HAP-1 (cell line): ENCODE measurements at regions not wholly inside any gene's neighbourhood (a gene's known extent, or its start where the extent isn't known, plus 50 kb on each side); places are given as distances from the start of the nearest gene placed in this dataset.
"Not testable (repeated sequence)": the region's sequence is repeated elsewhere in the genome, so short reads cannot be mapped to it uniquely, and the experiment has no call there.

Experiments used
- DNase-seq, 2 experiments: peaks; one replicate each; pipeline ENCODE4 v3.0.0-alpha.2; 2016 to 2020; ENCODE audit warnings: low spot score in 2 of 2
- H3K27me3 ChIP-seq: fragments of 250-450 bp; sonication (Bioruptor Pico); 2 replicates; pipeline ENCODE4 v1.5.1; 2020; ENCODE audit warnings: low read depth, mild to moderate bottlenecking, moderate library complexity
- H3K36me3 ChIP-seq: fragments of 250-450 bp; sonication (Bioruptor Pico); replicated peaks from 2 replicates; pipeline ENCODE4 v1.5.1; 2020; ENCODE audit warnings: mild to moderate bottlenecking
- H3K4me1 ChIP-seq: fragments of 250-450 bp; sonication (Bioruptor Pico); 2 replicates; pipeline ENCODE4 v1.5.1; 2020; ENCODE audit warnings: mild to moderate bottlenecking
- H3K4me3 ChIP-seq: fragments of 250-450 bp; sonication (Bioruptor Pico); 2 replicates; pipeline ENCODE4 v1.5.1; 2020; ENCODE audit warnings: mild to moderate bottlenecking, moderate library complexity
- H3K9me3 ChIP-seq: fragments of 250-450 bp; sonication (Bioruptor Pico); 2 replicates; pipeline ENCODE4 v1.5.1; 2020; ENCODE audit warnings: mild to moderate bottlenecking, moderate library complexity
- in situ Hi-C: fragments of 300-500 bp; cut with MboI; formaldehyde crosslinking; loops from 3 replicates; pipeline ENCODE4 v1.14.3; 2020; ENCODE audit warnings: low sequenced_read_pairs, inconsistent platforms, mixed read lengths

GRCh38 chr5:102554082-102554481, 55.3 kb upstream of the SLCO6A1 start:
- Histone ChIP-seq H3K36me3 (no peaks in the 10 kb centered on the region), H3K4me3 (no peak overlapping the region), H3K9me3 (no peaks in the 10 kb centered on the region), H3K27me3 (no peaks in the 10 kb centered on the region), H3K4me1 (no peaks in the 10 kb centered on the region)
- in situ Hi-C loops = no loop called here
- DNase-seq = no peak

GRCh38 chr5:102554728-102555127, 55.9 kb upstream of the SLCO6A1 start:
- H3K9me3 ChIP-seq = no peaks in the 10 kb centered on the region
- H3K4me3 ChIP-seq = no peak overlapping the region
- H3K27me3 ChIP-seq = no peaks in the 10 kb centered on the region
- no peaks in the 10 kb centered on the region for H3K36me3 ChIP-seq
- no peak for DNase-seq
- H3K4me1 ChIP-seq = no peaks in the 10 kb centered on the region
- in situ Hi-C loops = no loop called here

DNA sequence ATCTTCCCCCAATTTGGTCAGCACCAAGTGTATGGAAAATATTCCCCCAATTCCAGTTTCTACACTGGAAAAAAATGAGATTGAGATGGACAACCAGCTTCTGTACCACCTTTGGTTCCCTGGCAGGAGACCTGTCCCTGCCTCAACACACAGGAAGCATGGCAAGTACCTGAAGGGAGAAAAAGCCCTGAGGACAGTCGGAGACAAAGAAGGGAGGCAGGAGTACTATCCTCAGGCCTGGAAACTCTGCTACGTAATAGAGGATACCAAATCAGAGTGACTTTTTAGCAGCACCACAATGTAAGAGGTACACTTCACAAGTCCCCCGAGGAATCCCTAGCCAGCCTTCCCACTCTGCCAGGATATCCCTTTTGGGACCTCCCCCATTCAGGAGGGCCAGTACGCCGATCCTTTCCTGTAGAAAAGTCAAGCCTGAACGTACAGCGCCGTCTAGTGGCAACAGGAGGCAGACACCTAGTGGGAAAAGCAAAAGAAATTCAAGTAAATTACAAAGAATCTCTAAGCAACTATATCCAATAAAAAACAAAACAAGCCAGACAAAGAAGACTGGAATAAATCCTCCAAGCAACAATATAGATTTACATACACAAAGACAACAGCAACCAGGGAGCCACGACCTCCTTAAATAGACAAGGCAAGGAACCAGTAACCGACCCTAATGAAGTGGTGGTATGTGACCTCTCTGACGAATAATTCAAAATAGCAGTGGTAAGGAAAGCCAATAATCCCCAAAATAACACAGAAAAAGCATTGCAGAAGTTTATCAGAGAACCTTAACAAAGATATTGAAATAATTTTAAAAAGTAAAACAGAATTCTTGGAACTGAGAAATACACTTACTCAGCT, 63.3 kb upstream of the SLCO6A1 start:
- in situ Hi-C loops = no loop called here
- H3K4me3 ChIP-seq = no peak overlapping the region
- no peaks in the 10 kb centered on the region for H3K36me3 ChIP-seq
- H3K9me3 ChIP-seq = no peaks in the 10 kb centered on the region
- peak; percentile 14 to 80 for DNase-seq
- no peaks in the 10 kb centered on the region for H3K4me1 ChIP-seq
- no peaks in the 10 kb centered on the region for H3K27me3 ChIP-seq

DNA sequence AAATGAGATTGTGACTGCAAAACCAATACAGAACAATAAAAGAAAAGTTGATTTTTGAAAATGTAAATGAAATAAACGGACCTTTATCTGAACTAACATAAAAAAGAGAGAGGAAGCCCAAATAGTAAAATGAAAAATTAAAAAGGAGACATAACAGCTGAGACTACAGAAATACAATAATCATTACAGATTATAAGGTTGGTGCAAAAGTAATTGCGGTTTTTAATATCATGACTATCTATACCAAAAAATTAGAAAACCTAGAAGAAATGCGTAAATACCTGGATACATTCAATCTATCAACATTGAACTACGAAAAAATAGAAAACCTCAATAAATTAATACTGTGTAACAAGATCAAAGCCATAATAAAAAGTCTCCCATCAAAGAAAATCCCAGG, 71.9 kb upstream of the SLCO6A1 start:
- Histone ChIP-seq H3K4me1 (no peaks in the 10 kb centered on the region), H3K27me3 (peaks cover 3% of the 10 kb centered on the region; the same call in 1 of the 2 replicates), H3K9me3 (no peaks in the 10 kb centered on the region), H3K4me3 (no peak overlapping the region), H3K36me3 (no peaks in the 10 kb centered on the region)
- no peak for DNase-seq
- in situ Hi-C loops = no loop called here

GRCh38 chr5:102578362-102578761, 79.6 kb upstream of the SLCO6A1 start:
- Histone ChIP-seq H3K9me3 (no peaks in the 10 kb centered on the region), H3K27me3 (0 out of 2 replicates have a peak, but pooled peaks cover 6% of the 10 kb centered on the region), H3K4me3 (no peak overlapping the region), H3K4me1 (no peaks in the 10 kb centered on the region), H3K36me3 (no peaks in the 10 kb centered on the region)
- DNase-seq = no peak
- in situ Hi-C loops = no loop called here

GRCh38 chr5:102579379-102579778, 80.6 kb upstream of the SLCO6A1 start:
- no peaks in the 10 kb centered on the region for H3K9me3 ChIP-seq
- in situ Hi-C loops = no loop called here
- H3K4me1 ChIP-seq = no peaks in the 10 kb centered on the region
- H3K4me3 ChIP-seq = no peak overlapping the region
- DNase-seq = no peak
- 0 out of 2 replicates have a peak, but pooled peaks cover 4% of the 10 kb centered on the region for H3K27me3 ChIP-seq
- no peaks in the 10 kb centered on the region for H3K36me3 ChIP-seq

DNA sequence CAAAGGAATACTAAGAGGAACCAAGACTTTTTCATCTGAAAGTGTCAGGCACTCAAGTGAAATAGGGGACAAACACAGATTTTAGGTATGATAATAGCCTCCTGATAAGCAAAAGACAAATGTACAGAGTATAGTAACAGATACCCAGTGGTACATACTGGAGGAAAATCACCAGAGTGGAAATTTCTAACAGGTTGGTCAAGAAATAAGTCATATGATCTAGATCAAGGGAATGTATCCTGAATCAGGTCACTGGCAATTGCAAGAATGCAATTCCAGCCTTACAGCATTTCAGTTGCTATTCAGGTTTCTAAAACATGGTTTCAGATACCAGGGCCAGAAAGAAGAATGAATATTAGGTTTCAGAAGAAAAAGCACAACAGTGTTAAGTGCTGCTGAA, 82.2 kb upstream of the SLCO6A1 start:
- Histone ChIP-seq H3K27me3 (0 out of 2 replicates have a peak, but pooled peaks cover 4% of the 10 kb centered on the region), H3K4me3 (no peak overlapping the region), H3K4me1 (no peaks in the 10 kb centered on the region), H3K9me3 (no peaks in the 10 kb centered on the region), H3K36me3 (no peaks in the 10 kb centered on the region)
- no peak for DNase-seq
- in situ Hi-C loops = no loop called here

- H3K36me3 ChIP-seq = no peaks in the 10 kb centered on the region
- in situ Hi-C loops = no loop called here
These were observed 83.9 kb upstream of the SLCO6A1 start for GRCh38 chr5:102582696-102583095.

DNA sequence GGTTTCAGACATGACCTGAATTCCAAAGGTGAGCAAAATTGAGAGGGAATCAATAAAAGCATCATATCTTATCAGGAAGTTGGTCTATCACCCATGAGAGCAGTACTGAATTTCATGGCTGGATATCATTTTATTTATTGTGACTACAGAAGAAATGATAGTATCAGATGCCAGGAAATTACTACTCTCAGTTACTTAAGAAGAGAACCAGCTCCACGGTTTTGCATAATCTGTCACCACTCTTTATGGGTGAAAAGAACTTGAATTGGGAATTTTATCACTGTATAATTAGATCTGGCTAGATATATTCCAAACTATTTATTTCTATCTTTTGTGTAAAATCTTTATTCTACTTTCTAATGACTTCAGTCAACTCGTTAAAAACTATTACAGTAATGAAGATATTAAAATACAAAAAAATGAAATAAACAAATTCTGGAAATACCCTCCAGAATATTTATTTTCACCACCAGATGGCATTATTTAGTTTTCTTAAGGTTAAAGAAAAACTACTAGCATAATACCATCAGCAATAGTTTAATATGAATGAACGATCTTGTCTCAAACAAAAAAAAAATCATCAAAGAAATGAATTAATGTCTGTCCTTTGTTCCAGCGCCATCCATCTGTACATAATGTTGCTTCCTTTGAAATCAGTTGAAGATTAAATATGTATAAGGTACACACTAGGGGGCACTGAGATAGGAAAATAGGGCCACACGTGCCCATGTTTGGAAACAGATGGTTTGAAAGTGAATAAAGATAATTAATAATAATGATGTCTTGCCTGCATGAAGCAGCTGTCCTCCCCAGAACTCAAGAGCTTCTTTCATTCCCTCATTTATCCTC, 84.7 kb upstream of the SLCO6A1 start:
- 0 out of 2 replicates have a peak, but pooled peaks cover 4% of the 10 kb centered on the region for H3K27me3 ChIP-seq
- H3K36me3 ChIP-seq = no peaks in the 10 kb centered on the region
- no peak overlapping the region for H3K4me3 ChIP-seq
- in situ Hi-C loops = no loop called here
- H3K4me1 ChIP-seq = no peaks in the 10 kb centered on the region
- peak in 1 of 2 experiments; percentile 17 for DNase-seq
- H3K9me3 ChIP-seq = no peaks in the 10 kb centered on the region

More at GRCh38 chr5:102582696-102583095, 83.9 kb upstream of the SLCO6A1 start:
- no peaks in the 10 kb centered on the region for H3K4me1 ChIP-seq
- H3K9me3 ChIP-seq = no peaks in the 10 kb centered on the region
- H3K27me3 ChIP-seq = 0 out of 2 replicates have a peak, but pooled peaks cover 4% of the 10 kb centered on the region
- no peak for DNase-seq
- H3K4me3 ChIP-seq = no peak overlapping the region

DNA sequence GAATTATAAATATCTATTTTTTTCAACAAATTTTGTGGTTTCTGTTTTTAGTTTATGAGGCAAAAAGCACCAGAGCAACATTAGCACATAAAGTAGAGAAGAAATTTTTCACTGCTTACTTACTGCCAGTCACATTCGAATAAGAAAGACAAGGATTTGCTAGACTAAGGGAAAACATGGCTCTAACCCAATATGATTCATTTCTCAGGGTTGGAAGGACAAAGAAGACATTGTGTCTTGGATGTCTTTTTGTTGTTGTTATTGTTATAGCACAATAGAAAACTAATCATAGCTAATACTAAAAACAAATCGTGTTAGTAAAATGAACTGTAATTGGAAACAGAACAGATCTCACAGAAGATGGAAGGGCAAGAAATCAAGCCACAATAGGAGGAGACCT, 90.9 kb upstream of the SLCO6A1 start:
- DNase-seq = peak in 1 of 2 experiments; percentile 92
- H3K4me3 ChIP-seq = no peak overlapping the region
- H3K4me1 ChIP-seq = peaks cover 12% of the 10 kb centered on the region
- no peaks in the 10 kb centered on the region for H3K27me3 ChIP-seq
- no peaks in the 10 kb centered on the region for H3K9me3 ChIP-seq
- no peaks in the 10 kb centered on the region for H3K36me3 ChIP-seq
- in situ Hi-C loops = no loop called here

- in situ Hi-C loops = no loop called here
- no peak overlapping the region for H3K4me3 ChIP-seq
These were observed 91.7 kb upstream of the SLCO6A1 start for GRCh38 chr5:102590467-102590866.

GRCh38 chr5:102591650-102592049, 92.8 kb upstream of the SLCO6A1 start:
- in situ Hi-C loops = no loop called here
- Histone ChIP-seq H3K4me1 (peaks cover 12% of the 10 kb centered on the region), H3K9me3 (no peaks in the 10 kb centered on the region), H3K36me3 (no peaks in the 10 kb centered on the region), H3K4me3 (no peak overlapping the region), H3K27me3 (no peaks in the 10 kb centered on the region)
- no peak for DNase-seq

More at GRCh38 chr5:102590467-102590866, 91.7 kb upstream of the SLCO6A1 start:
- DNase-seq = no peak
- H3K36me3 ChIP-seq = no peaks in the 10 kb centered on the region
- no peaks in the 10 kb centered on the region for H3K27me3 ChIP-seq
- peaks cover 12% of the 10 kb centered on the region for H3K4me1 ChIP-seq
- no peaks in the 10 kb centered on the region for H3K9me3 ChIP-seq

GRCh38 chr5:102592586-102592985, 93.8 kb upstream of the SLCO6A1 start:
- peaks cover 12% of the 10 kb centered on the region for H3K4me1 ChIP-seq
- DNase-seq, in situ Hi-C loops, H3K27me3 ChIP-seq, H3K36me3 ChIP-seq, H3K9me3 ChIP-seq, H3K4me3 ChIP-seq: not testable (repeated sequence)

GRCh38 chr5:102594192-102594591, 95.4 kb upstream of the SLCO6A1 start:
- no peak overlapping the region for H3K4me3 ChIP-seq
- in situ Hi-C loops = no loop called here
- peaks cover 8% of the 10 kb centered on the region for H3K4me1 ChIP-seq
- H3K27me3 ChIP-seq = no peaks in the 10 kb centered on the region
- H3K36me3 ChIP-seq = no peaks in the 10 kb centered on the region
- H3K9me3 ChIP-seq = no peaks in the 10 kb centered on the region
- no peak for DNase-seq
